ENCODE measurements at regions not wholly inside any gene's neighbourhood (a gene's known extent, or its start where the extent isn't known, plus 50 kb on each side); places are given as distances from the start of the nearest gene placed in this dataset.
"Not testable (repeated sequence)": the region's sequence is repeated elsewhere in the genome, so short reads cannot be mapped to it uniquely, and the experiment has no call there.

- no peak for DNase-seq
These were observed 381.4 kb upstream of the MAGEB16 start for GRCh38 chrX:35416782-35417181.

- DNase-seq = no peak
These were observed 366.1 kb upstream of the MAGEB16 start for GRCh38 chrX:35432056-35432455.

GRCh38 chrX:35439034-35439660 is 359.0 kb upstream of the MAGEB16 start:
- DNase-seq = no peak

- DNase-seq = no peak
These were observed 358.4 kb upstream of the MAGEB16 start for GRCh38 chrX:35439692-35440091.

GRCh38 chrX:35442421-35442820 is 355.7 kb upstream of the MAGEB16 start:
- DNase-seq = no peak

- DNase-seq = not testable (repeated sequence)
These were observed 355.0 kb upstream of the MAGEB16 start for GRCh38 chrX:35443091-35443582.

GRCh38 chrX:35444671-35445355 is 353.3 kb upstream of the MAGEB16 start:
- DNase-seq = no peak

- no peak for DNase-seq
These were observed 352.2 kb upstream of the MAGEB16 start for GRCh38 chrX:35445912-35446311.

- DNase-seq = no peak
These were observed 341.3 kb upstream of the MAGEB16 start for GRCh38 chrX:35456891-35457290.

GRCh38 chrX:35458142-35458541 is 340.0 kb upstream of the MAGEB16 start:
- DNase-seq = no peak

- DNase-seq = no peak
These were observed 337.0 kb upstream of the MAGEB16 start for GRCh38 chrX:35461164-35461563.

- DNase-seq = not testable (repeated sequence)
These were observed 301.5 kb upstream of the MAGEB16 start for GRCh38 chrX:35496671-35497070.

- not testable (repeated sequence) for DNase-seq
These were observed 300.7 kb upstream of the MAGEB16 start for GRCh38 chrX:35497453-35497852.

- no peak for DNase-seq
These were observed 298.9 kb upstream of the MAGEB16 start for GRCh38 chrX:35499071-35499862.

GRCh38 chrX:35507701-35508100 is 290.4 kb upstream of the MAGEB16 start:
- DNase-seq = no peak

GRCh38 chrX:35548003-35548402 is 250.1 kb upstream of the MAGEB16 start:
- DNase-seq = not testable (repeated sequence)

- no peak for DNase-seq
These were observed 240.2 kb upstream of the MAGEB16 start for GRCh38 chrX:35557916-35558315.

- no peak for DNase-seq
These were observed 236.2 kb upstream of the MAGEB16 start for GRCh38 chrX:35561985-35562384.

- DNase-seq = no peak
These were observed 235.7 kb upstream of the MAGEB16 start for GRCh38 chrX:35562395-35562794.

- no peak for DNase-seq
These were observed 207.9 kb upstream of the MAGEB16 start for GRCh38 chrX:35590210-35590609.

- not testable (repeated sequence) for DNase-seq
These were observed 186.6 kb upstream of the MAGEB16 start for GRCh38 chrX:35611562-35611961.

- no peak for DNase-seq
These were observed 180.3 kb upstream of the MAGEB16 start for GRCh38 chrX:35617836-35618235.

- DNase-seq = no peak
These were observed 176.1 kb upstream of the MAGEB16 start for GRCh38 chrX:35622040-35622439.

- DNase-seq = no peak
These were observed 175.5 kb upstream of the MAGEB16 start for GRCh38 chrX:35622601-35623000.

Measured in suppressor macrophage treated with lipopolysaccharide for 4 hours (primary cell).